Kidney epithelial cell (primary cell): ENCODE measurements at regions not wholly inside any gene's neighbourhood (a gene's known extent, or its start where the extent isn't known, plus 50 kb on each side); places are given as distances from the start of the nearest gene placed in this dataset.
"Not testable (repeated sequence)": the region's sequence is repeated elsewhere in the genome, so short reads cannot be mapped to it uniquely, and the experiment has no call there.

Experiments used
- DNase-seq: peaks from one replicate; pipeline ENCODE4 v3.0.0-alpha.2; 2010; ENCODE audit warnings: low read depth
- H3K27me3 ChIP-seq: 2 replicates; pipeline ENCODE4 v1.6.0; 2011; ENCODE audit warnings: low read length; ENCODE audit not compliant: control insufficient read depth, insufficient read depth
- H3K36me3 ChIP-seq: 2 replicates; pipeline ENCODE4 v1.5.1; 2011; ENCODE audit warnings: low read length; ENCODE audit not compliant: control insufficient read depth, insufficient read depth
- H3K4me3 ChIP-seq: 2 replicates; pipeline ENCODE4 v1.5.1; 2011; ENCODE audit warnings: low read depth, mild to moderate bottlenecking, control low read depth, low read length
- TF ChIP-seq, protein P1 (sequence below): IDR thresholded peaks from 2 replicates; pipeline ENCODE4 v1.5.1; 2011; ENCODE audit warnings: mild to moderate bottlenecking, moderate library complexity, low read length, control low read depth, inconsistent platforms; ENCODE audit not compliant: insufficient read depth, poor library complexity, severe bottlenecking

DNA sequence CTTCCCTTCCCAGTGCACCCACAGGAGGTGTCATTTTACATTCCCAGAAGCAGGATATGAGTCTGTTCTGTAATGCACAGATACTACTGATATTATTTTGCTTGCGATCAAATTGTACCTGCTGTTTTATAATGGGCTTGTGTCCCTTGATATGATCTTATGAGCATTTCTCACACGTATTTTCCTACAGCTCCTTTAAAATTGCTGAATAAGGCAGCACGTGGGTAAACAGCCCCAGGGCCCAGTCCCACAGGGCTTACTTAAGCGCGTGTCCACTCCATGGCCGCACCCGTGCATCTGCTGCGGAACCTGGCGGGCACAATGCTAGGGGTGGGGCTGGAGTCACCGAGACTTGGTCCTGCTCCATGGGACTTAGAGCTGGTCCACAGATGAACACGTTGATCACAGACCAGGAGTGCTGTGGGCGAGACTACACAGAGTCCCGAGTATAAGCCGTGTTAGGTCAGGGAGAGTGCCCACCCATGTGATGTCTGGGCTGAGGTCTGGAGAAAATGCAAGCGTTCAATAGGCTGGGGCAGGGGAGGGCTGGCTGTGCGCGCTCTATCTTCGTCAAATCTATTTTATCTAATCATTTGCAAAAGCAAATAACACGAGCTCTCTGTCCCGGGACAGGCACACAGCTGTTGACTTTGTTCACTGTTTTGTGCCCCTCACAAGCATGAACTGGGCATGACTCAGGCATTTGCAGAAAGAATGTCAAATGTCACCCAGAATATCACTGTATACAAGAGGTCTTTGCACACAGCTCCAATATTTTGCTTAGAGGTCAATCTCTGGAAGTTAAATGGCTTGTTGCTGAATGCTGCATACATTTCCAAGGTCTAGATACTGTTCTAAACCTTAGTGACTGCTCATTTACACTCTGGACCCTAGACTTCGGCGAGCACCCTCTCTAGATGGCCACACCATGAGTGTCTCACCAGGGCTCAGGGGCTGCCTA is 119.3 kb downstream of the CRYAA start:
- no peak for DNase-seq
- TF ChIP-seq, protein P1, sequence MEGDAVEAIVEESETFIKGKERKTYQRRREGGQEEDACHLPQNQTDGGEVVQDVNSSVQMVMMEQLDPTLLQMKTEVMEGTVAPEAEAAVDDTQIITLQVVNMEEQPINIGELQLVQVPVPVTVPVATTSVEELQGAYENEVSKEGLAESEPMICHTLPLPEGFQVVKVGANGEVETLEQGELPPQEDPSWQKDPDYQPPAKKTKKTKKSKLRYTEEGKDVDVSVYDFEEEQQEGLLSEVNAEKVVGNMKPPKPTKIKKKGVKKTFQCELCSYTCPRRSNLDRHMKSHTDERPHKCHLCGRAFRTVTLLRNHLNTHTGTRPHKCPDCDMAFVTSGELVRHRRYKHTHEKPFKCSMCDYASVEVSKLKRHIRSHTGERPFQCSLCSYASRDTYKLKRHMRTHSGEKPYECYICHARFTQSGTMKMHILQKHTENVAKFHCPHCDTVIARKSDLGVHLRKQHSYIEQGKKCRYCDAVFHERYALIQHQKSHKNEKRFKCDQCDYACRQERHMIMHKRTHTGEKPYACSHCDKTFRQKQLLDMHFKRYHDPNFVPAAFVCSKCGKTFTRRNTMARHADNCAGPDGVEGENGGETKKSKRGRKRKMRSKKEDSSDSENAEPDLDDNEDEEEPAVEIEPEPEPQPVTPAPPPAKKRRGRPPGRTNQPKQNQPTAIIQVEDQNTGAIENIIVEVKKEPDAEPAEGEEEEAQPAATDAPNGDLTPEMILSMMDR = no peak
- H3K4me3 ChIP-seq = no peak overlapping the region
- H3K27me3 ChIP-seq = peaks cover 4% of the 10 kb centered on the region
- H3K36me3 ChIP-seq = no peaks in the 10 kb centered on the region

DNA sequence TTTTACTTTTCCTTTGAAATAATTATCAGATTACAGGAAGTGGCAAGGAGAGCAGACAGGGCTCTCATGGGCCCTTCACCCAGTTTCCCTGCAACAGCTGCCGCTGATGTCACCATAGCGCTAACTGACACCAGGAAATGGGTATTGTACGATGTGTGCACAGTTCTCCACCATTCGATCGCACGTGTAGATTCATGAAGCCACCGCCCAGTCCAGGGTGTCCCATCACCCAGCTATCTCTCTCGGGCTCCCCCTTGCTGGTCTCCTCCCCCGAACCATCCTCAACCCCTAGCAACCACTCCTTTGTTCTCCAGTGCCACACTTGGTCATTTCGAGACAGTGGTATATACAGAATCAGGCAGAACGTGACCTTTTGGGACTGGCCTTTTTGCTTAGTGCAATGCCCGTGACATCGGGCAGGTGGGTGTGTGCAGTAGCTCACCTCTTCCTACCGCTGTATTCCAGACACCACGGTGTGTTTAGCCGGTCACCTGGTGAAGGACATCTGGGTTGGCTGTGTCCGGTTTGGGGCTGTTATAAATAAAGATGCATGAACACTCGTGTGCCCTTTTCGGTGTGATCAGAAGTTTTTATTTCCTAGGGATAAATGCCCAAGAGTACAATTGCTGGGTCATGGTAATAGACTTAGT is 118.4 kb downstream of the CRYAA start:
- TF ChIP-seq, protein P1 = no peak
- Histone ChIP-seq H3K4me3 (no peak overlapping the region), H3K36me3 (no peaks in the 10 kb centered on the region), H3K27me3 (no peaks in the 10 kb centered on the region)
- DNase-seq = no peak

DNA sequence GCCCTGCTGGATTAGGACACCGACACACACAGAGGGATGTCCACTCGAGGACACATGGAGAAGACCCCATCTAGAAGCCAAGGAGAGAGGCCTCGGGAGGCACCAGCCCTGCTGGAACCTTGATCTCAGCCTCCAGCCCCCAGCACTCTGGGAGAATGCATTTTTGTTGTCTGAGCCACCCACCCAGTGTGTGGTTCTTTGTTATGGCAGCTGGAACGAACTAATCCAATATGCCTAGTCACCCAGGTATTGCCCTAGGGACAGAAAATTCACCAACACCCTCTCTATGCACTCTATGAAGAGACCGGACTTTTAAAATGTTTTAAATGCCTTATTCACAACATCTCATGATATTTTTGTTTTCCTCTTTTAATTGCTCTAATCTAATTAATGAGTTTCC is 117.4 kb downstream of the CRYAA start:
- Histone ChIP-seq H3K36me3 (no peaks in the 10 kb centered on the region), H3K27me3 (no peaks in the 10 kb centered on the region), H3K4me3 (no peak overlapping the region)
- DNase-seq = no peak
- TF ChIP-seq, protein P1 = no peak

DNA sequence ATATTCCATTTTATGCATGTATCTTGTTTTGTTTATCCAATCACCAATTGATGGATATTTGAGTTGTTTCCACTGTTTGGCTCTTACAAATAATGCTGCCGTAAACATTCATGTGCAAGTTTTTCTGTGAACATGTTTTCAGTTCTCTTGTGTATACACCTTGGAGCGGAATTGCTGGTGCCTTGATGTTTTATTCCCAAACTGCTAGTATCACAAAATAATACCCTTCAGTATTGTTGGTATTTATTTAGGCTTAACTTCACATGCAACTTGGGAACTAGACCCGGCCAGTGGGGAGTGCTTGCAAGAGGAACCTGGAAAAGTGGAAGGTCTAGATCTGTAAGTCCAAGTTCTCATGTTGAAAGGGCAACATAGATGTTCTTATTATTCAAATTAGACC is 115.9 kb downstream of the CRYAA start:
- TF ChIP-seq, protein P1 = no peak

DNA sequence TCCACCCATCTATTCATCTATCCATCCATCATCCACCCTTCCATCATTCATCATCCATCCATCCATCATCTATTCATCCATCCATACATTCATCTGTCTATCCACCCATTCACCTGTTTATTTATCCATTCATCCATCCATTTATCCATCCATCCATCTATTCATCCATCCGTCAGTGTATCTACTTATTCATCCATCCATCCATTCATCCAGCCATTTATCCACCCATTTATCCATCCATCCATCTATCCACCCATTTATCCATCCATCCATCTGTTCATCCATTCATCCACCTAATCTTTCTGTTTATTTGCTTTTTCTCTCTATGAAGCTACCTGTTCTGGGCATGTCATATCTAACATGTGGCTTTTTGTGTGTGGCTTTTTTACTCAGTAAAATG is 115.4 kb downstream of the CRYAA start:
- no peak for DNase-seq
- no peaks in the 10 kb centered on the region for H3K36me3 ChIP-seq
- peaks cover 4% of the 10 kb centered on the region for H3K27me3 ChIP-seq
- no peak overlapping the region for H3K4me3 ChIP-seq
- TF ChIP-seq, protein P1 = no peak

More for the DNA sequence above, 115.9 kb downstream of the CRYAA start:
- no peaks in the 10 kb centered on the region for H3K36me3 ChIP-seq
- no peaks in the 10 kb centered on the region for H3K27me3 ChIP-seq
- no peak overlapping the region for H3K4me3 ChIP-seq
- no peak for DNase-seq

DNA sequence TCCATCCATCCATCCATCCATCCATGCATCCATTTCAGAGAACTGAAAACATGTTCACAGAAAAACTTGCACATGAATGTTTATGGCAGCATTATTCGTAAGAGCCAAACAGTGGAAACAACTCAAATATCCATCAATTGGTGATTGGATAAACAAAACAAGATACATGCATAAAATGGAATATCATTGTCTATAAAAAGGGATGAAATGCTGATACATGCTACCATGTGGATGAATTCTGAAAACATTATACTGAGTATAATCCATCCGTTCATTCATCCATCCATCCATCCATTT is 115.1 kb downstream of the CRYAA start:
- not testable (repeated sequence) for H3K4me3 ChIP-seq, H3K36me3 ChIP-seq, H3K27me3 ChIP-seq, DNase-seq
